T-helper 2 cell treated with Interferon-gamma antibody and Interleukin-4, amounts not matched to agents 5 μg/mL and 100 μg/mL, for 36 hours (primary cell): ENCODE measurements at regions not wholly inside any gene's neighbourhood (a gene's known extent, or its start where the extent isn't known, plus 50 kb on each side); places are given as distances from the start of the nearest gene placed in this dataset.
"Not testable (repeated sequence)": the region's sequence is repeated elsewhere in the genome, so short reads cannot be mapped to it uniquely, and the experiment has no call there.

Source experiments
- DNase-seq: peaks from one replicate; pipeline ENCODE4 v3.0.0; 2021; ENCODE audit warnings: low spot score
- H3K27ac Mint-ChIP-seq: one replicate; pipeline ENCODE4 v1.8.0; 2021; ENCODE audit warnings: mild to moderate bottlenecking, mixed read lengths
- H3K27me3 Mint-ChIP-seq: one replicate; pipeline ENCODE4 v1.8.0; 2021; ENCODE audit warnings: low read depth, mixed read lengths
- H3K36me3 Mint-ChIP-seq: one replicate; pipeline ENCODE4 v1.8.0; 2021; ENCODE audit warnings: low read depth, mixed read lengths
- H3K4me1 Mint-ChIP-seq: one replicate; pipeline ENCODE4 v1.8.0; 2021; ENCODE audit warnings: low read depth, mixed read lengths
- H3K4me3 Mint-ChIP-seq: one replicate; pipeline ENCODE4 v1.8.0; 2022; ENCODE audit warnings: mild to moderate bottlenecking, moderate library complexity, mixed read lengths
- H3K9me3 Mint-ChIP-seq: one replicate; pipeline ENCODE4 v1.8.0; 2021; ENCODE audit warnings: mixed read lengths

GRCh38 chr2:14891546-14891945 lies 259.0 kb downstream of the LRATD1 start:
- Mint-ChIP-seq H3K27me3 (no peaks in the 10 kb centered on the region), H3K9me3 (no peaks in the 10 kb centered on the region)

DNA sequence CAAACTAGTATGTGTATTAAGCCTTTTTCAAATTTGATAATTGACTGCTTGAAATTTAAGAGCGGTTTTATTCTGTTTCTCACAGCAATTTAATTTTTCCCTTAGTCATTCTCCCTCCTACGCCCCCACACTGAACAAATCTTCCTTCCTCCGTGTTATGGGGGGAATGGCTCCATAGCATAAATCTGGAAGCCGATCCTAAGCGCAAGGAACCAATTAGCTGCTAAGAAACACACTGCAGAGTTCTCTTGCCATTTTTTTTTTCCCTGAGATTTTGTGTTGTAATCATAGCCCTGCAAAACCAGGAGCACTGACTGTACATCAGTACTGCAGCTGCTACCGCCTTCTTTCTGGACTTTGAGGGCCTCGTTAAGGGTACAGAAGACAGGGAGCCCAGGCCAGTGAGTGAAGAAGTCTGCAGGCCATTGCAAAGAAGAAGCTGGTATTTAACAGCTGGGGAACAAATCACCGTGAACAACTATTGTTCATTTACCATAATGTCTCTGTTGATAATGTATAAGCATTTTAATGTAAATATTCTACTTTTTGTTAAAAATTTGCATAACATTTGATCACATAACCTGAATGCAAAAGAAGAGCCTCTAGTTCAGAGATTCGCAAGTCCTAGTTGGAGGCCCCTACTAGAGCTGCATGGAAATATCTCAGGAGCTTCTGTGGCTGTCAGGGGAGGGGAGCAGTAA lies 264.0 kb downstream of the LRATD1 start:
- no peak overlapping the region for H3K27ac Mint-ChIP-seq
- no peaks in the 10 kb centered on the region for H3K4me1 Mint-ChIP-seq
- no peak overlapping the region for H3K4me3 Mint-ChIP-seq
- H3K27me3 Mint-ChIP-seq: no peaks in the 10 kb centered on the region
- DNase-seq: no peak
- H3K9me3 Mint-ChIP-seq: no peaks in the 10 kb centered on the region
- H3K36me3 Mint-ChIP-seq: no peaks in the 10 kb centered on the region

More at GRCh38 chr2:14891546-14891945, 259.0 kb downstream of the LRATD1 start:
- no peaks in the 10 kb centered on the region for H3K4me1 Mint-ChIP-seq
- no peak for DNase-seq
- H3K4me3 Mint-ChIP-seq: no peak overlapping the region
- no peak overlapping the region for H3K27ac Mint-ChIP-seq
- H3K36me3 Mint-ChIP-seq: no peaks in the 10 kb centered on the region

GRCh38 chr2:14899621-14900414 lies 267.3 kb downstream of the LRATD1 start:
- H3K4me3 Mint-ChIP-seq: no peak overlapping the region
- H3K9me3 Mint-ChIP-seq: no peaks in the 10 kb centered on the region
- no peaks in the 10 kb centered on the region for H3K36me3 Mint-ChIP-seq
- DNase-seq: no peak
- H3K27me3 Mint-ChIP-seq: no peaks in the 10 kb centered on the region
- H3K27ac Mint-ChIP-seq: no peak overlapping the region
- H3K4me1 Mint-ChIP-seq: no peaks in the 10 kb centered on the region

GRCh38 chr2:14901737-14902136 lies 269.2 kb downstream of the LRATD1 start:
- H3K36me3 Mint-ChIP-seq: no peaks in the 10 kb centered on the region
- no peak overlapping the region for H3K4me3 Mint-ChIP-seq
- H3K9me3 Mint-ChIP-seq: no peaks in the 10 kb centered on the region
- no peak overlapping the region for H3K27ac Mint-ChIP-seq
- no peaks in the 10 kb centered on the region for H3K4me1 Mint-ChIP-seq
- H3K27me3 Mint-ChIP-seq: no peaks in the 10 kb centered on the region
- no peak for DNase-seq

GRCh38 chr2:14902953-14903352 lies 270.4 kb downstream of the LRATD1 start:
- DNase-seq: no peak
- H3K4me3 Mint-ChIP-seq: no peak overlapping the region
- no peak overlapping the region for H3K27ac Mint-ChIP-seq
- no peaks in the 10 kb centered on the region for H3K36me3 Mint-ChIP-seq
- H3K27me3 Mint-ChIP-seq: no peaks in the 10 kb centered on the region
- no peaks in the 10 kb centered on the region for H3K4me1 Mint-ChIP-seq
- no peaks in the 10 kb centered on the region for H3K9me3 Mint-ChIP-seq

- Mint-ChIP-seq H3K27ac (no peak overlapping the region), H3K27me3 (no peaks in the 10 kb centered on the region), H3K36me3 (no peaks in the 10 kb centered on the region), H3K4me3 (no peak overlapping the region), H3K4me1 (no peaks in the 10 kb centered on the region), H3K9me3 (no peaks in the 10 kb centered on the region)
- DNase-seq: peak; percentile 53
Observed at GRCh38 chr2:14903709-14904374, 271.3 kb downstream of the LRATD1 start.

- not testable (repeated sequence) for H3K4me3 Mint-ChIP-seq, H3K9me3 Mint-ChIP-seq, H3K27ac Mint-ChIP-seq
Observed at GRCh38 chr2:14904378-14904777, 271.9 kb downstream of the LRATD1 start.

DNA sequence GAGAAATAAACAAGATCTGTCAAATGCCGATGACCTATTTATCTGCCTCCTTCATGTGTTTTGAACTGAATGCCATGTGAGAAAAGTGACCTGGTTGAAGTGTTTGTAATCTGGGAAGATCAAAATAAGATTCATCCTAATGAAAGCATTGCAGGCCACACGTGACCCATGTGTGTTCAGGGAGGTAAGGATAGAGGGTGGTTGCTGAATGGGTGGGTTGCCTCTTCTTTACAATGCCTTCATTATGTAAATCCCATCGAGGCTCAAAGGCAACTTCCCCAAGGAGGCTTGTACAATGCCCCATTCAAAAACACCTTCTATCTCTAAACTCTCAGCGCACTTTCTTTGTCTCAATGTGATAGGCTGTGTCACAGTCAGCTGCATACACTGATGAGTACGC lies 273.1 kb downstream of the LRATD1 start:
- no peak overlapping the region for H3K4me3 Mint-ChIP-seq
- H3K27me3 Mint-ChIP-seq: no peaks in the 10 kb centered on the region
- no peak for DNase-seq
- H3K4me1 Mint-ChIP-seq: no peaks in the 10 kb centered on the region
- no peaks in the 10 kb centered on the region for H3K36me3 Mint-ChIP-seq
- H3K9me3 Mint-ChIP-seq: no peaks in the 10 kb centered on the region
- no peak overlapping the region for H3K27ac Mint-ChIP-seq

More at GRCh38 chr2:14904378-14904777, 271.9 kb downstream of the LRATD1 start:
- H3K36me3 Mint-ChIP-seq, H3K27me3 Mint-ChIP-seq, DNase-seq, H3K4me1 Mint-ChIP-seq: not testable (repeated sequence)

- Mint-ChIP-seq H3K27me3 (no peaks in the 10 kb centered on the region), H3K27ac (no peak overlapping the region), H3K4me1 (no peaks in the 10 kb centered on the region), H3K36me3 (no peaks in the 10 kb centered on the region), H3K9me3 (no peaks in the 10 kb centered on the region), H3K4me3 (no peak overlapping the region)
- DNase-seq: no peak
Observed at GRCh38 chr2:14907014-14907612, 274.6 kb downstream of the LRATD1 start.

- Mint-ChIP-seq H3K27me3 (no peaks in the 10 kb centered on the region), H3K9me3 (no peaks in the 10 kb centered on the region), H3K27ac (no peak overlapping the region), H3K36me3 (no peaks in the 10 kb centered on the region), H3K4me3 (no peak overlapping the region), H3K4me1 (no peaks in the 10 kb centered on the region)
- no peak for DNase-seq
Observed at GRCh38 chr2:14909795-14910194, 277.3 kb downstream of the LRATD1 start.

- Mint-ChIP-seq H3K27me3 (no peaks in the 10 kb centered on the region), H3K4me1 (no peaks in the 10 kb centered on the region), H3K27ac (no peak overlapping the region), H3K4me3 (no peak overlapping the region), H3K36me3 (no peaks in the 10 kb centered on the region), H3K9me3 (no peaks in the 10 kb centered on the region)
- no peak for DNase-seq
Observed at GRCh38 chr2:14910654-14911053, 278.1 kb downstream of the LRATD1 start.

DNA sequence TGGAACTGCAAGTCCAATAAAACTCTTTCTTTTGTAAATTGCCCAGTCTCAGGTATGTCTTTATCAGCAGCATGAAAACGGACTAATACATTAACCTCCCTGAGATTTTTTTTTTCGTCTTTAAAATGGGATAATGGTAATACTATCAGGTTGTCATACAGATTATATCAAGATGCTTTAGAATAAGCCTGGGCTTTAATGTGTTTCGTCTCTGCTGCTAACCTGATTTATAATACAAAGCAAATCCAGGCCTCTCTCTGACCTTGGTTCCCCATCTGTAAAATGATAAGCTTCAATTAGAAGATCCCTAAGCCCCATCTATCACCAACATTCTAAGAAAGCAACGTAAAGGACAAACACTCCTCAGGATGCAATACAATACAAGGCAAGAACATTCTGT lies 283.5 kb downstream of the LRATD1 start:
- no peaks in the 10 kb centered on the region for H3K4me1 Mint-ChIP-seq
- H3K27me3 Mint-ChIP-seq: peaks cover 3% of the 10 kb centered on the region
- H3K36me3 Mint-ChIP-seq: no peaks in the 10 kb centered on the region
- H3K27ac Mint-ChIP-seq: no peak overlapping the region
- no peak for DNase-seq
- no peak overlapping the region for H3K4me3 Mint-ChIP-seq
- H3K9me3 Mint-ChIP-seq: no peaks in the 10 kb centered on the region

DNA sequence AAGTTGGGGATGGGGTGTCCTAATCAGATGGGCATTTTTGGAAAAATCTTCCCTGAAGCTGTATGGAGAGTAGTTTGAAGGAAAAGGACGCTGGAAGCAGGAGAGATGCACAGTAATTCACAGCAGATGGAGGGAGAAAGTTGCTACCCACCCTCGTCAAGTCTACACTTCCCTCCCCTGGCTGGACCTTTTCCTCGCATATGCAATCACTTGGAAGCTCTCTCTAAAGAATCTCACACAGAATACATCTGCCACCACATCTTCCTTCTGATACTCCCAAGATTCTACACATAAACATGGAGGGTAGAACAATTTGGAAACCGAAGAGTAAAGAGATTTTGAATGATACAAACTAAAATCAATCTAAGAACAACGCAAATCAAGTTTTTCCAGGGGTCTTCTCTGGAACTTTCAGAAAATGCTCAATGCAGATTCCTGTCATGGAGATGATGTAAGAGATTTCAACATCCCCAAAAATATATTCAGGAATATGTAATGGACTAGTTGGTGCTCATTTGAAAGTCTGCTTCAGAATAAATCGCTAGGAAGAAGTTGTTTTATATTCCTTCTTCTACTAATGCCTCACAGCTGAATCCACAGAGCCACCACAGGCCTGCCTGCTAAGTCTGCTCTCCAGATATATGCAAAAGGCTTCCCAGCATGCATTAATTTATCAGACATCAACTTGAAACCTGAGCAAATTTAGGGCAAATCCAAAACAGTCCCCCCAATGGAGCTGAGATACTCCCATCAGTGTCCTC lies 291.5 kb downstream of the LRATD1 start:
- no peak for DNase-seq
- no peaks in the 10 kb centered on the region for H3K9me3 Mint-ChIP-seq

More for the DNA sequence above, 291.5 kb downstream of the LRATD1 start:
- Mint-ChIP-seq H3K4me3 (no peak overlapping the region), H3K27me3 (no peaks in the 10 kb centered on the region), H3K4me1 (no peaks in the 10 kb centered on the region), H3K36me3 (no peaks in the 10 kb centered on the region), H3K27ac (no peak overlapping the region)
